ENCODE measurements at regions not wholly inside any gene's neighbourhood (a gene's known extent, or its start where the extent isn't known, plus 50 kb on each side); places are given as distances from the start of the nearest gene placed in this dataset.

GRCh38 chr19:32082028-32082427 lies 263.4 kb upstream of the ZNF507 start:
- Histone ChIP-seq H2BK5ac (ENCODE audit: low read depth, low read length, poor library complexity, severe bottlenecking) (no peak overlapping the region), H3K56ac (ENCODE audit: extremely low read depth, insufficient read depth, low read length) (no peak overlapping the region), H3K4me2 (ENCODE audit: low read depth, low read length) (no peak overlapping the region), H3K14ac (replicated peaks; ENCODE audit: low read depth, low read length) (no peak overlapping the region), H2AK5ac (ENCODE audit: low read depth, low read length) (no peak overlapping the region), H3K9me3 (ENCODE audit: control insufficient read depth, insufficient read depth, low read length) (peaks cover 17% of the 10 kb centered on the region; the same call in 1 of the 2 replicates), H3K4ac (ENCODE audit: low read depth, low read length) (no peak overlapping the region), H2BK20ac (ENCODE audit: low read depth, low read length) (no peak overlapping the region), H3K9me1 (ENCODE audit: insufficient read depth, low read length) (no peaks in the 10 kb centered on the region), H3K36me3 (ENCODE audit: control insufficient read depth, insufficient read depth, low read length) (no peaks in the 10 kb centered on the region), H3K18ac (ENCODE audit: low read depth, low read length) (no peak overlapping the region), H2AK9ac (replicated peaks; ENCODE audit: low read depth, low read length, poor library complexity) (no peak overlapping the region), H4K8ac (ENCODE audit: low read depth in 2 of 2, low read length in 2 of 2) (no peak overlapping the region), H3K79me1 (ENCODE audit: low read depth in 1 of 2, low read length in 2 of 2) (no peaks in the 10 kb centered on the region), H3K23ac (ENCODE audit: low read depth, low read length) (no peak overlapping the region), H4K20me1 (ENCODE audit: insufficient read depth, low read length) (no peaks in the 10 kb centered on the region), H4K91ac (ENCODE audit: insufficient read depth, low read depth, low read length) (no peak overlapping the region), H3K9ac (ENCODE audit: low read depth, low read length) (no peak overlapping the region), H2BK120ac (ENCODE audit: low read depth, low read length) (no peak overlapping the region), H3K27me3 (ENCODE audit: control insufficient read depth, insufficient read depth, low read length) (no peaks in the 10 kb centered on the region), H4K5ac (ENCODE audit: low read depth, low read length) (no peak overlapping the region), H2BK15ac (ENCODE audit: low read depth, low read length) (no peak overlapping the region), H3K27ac (ENCODE audit: insufficient read depth, low read length) (no peak overlapping the region), H3K4me1 (ENCODE audit: control insufficient read depth, insufficient read depth, low read length) (no peaks in the 10 kb centered on the region), H2AFZ (replicated peaks; ENCODE audit: low read length, poor library complexity) (no peak overlapping the region), H3K4me3 (ENCODE audit: insufficient read depth, low read depth, low read length) (no peak overlapping the region)
- ATAC-seq (ENCODE audit: low read depth): no peak
- no peak for TF ChIP-seq RAD21 (IDR thresholded peaks at IDR 0.05; ENCODE audit: low read length)
- TF ChIP-seq RCOR1 (IDR thresholded peaks at IDR 0.05; ENCODE audit: insufficient replicate concordance, low read length): no peak
- no peak for TF ChIP-seq MAFK (IDR thresholded peaks at IDR 0.05; ENCODE audit: low read depth, low read length)
- no peak for TF ChIP-seq CTCF (conservative IDR thresholded peaks at IDR 0.05; ENCODE audit: low read depth, low read length)
- no peak for TF ChIP-seq SMC3 (IDR thresholded peaks at IDR 0.05; ENCODE audit: low read depth, low read length)
- no peak for TF ChIP-seq BHLHE40 (IDR thresholded peaks at IDR 0.05; ENCODE audit: low read depth, low read length)
- no peak for TF ChIP-seq CEBPB (IDR thresholded peaks at IDR 0.05; ENCODE audit: low read depth, low read length)
- TF ChIP-seq, protein P1, sequence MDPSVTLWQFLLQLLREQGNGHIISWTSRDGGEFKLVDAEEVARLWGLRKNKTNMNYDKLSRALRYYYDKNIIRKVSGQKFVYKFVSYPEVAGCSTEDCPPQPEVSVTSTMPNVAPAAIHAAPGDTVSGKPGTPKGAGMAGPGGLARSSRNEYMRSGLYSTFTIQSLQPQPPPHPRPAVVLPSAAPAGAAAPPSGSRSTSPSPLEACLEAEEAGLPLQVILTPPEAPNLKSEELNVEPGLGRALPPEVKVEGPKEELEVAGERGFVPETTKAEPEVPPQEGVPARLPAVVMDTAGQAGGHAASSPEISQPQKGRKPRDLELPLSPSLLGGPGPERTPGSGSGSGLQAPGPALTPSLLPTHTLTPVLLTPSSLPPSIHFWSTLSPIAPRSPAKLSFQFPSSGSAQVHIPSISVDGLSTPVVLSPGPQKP (IDR thresholded peaks at IDR 0.05; ENCODE audit: borderline replicate concordance, low read depth, low read length): no peak
- no peak for TF ChIP-seq MXI1 (IDR thresholded peaks at IDR 0.05; ENCODE audit: borderline replicate concordance, low read depth, low read length)
- TF ChIP-seq RFX5 (IDR thresholded peaks at IDR 0.05; ENCODE audit: low read depth, low read length): no peak
- TF ChIP-seq USF2 (IDR thresholded peaks at IDR 0.05; ENCODE audit: low read depth, low read length): no peak
- no peak for TF ChIP-seq NFE2L2 (IDR thresholded peaks at IDR 0.05; ENCODE audit: low read depth, low read length)
- no peak for TF ChIP-seq MAZ (IDR thresholded peaks at IDR 0.05; ENCODE audit: borderline replicate concordance, low read depth, low read length)
- no peak for TF ChIP-seq CHD1 (IDR thresholded peaks at IDR 0.05; ENCODE audit: low read depth, low read length)
- TF ChIP-seq POLR2A (IDR thresholded peaks at IDR 0.05; ENCODE audit: low read depth, low read length): no peak
- TF ChIP-seq FOS (IDR thresholded peaks at IDR 0.05; ENCODE audit: low read depth, low read length): no peak
- 60% methylated on average over 4 of the region's 9 CpGs; no CpG with 5 or more reads in 1 of the 2 experiments for WGBS, 2 experiments (ENCODE audit: extremely low coverage in 2 of 2, insufficient read length in 1 of 2)
- dilution Hi-C loops (cut with HindIII; ENCODE audit: low sequenced_read_pairs, unreplicated experiment) (no loop called here), in situ Hi-C loops (cut with MboI; ENCODE audit: low sequenced_read_pairs) (no loop called here), intact Hi-C loops (cut with micrococcal nuclease) (no loop called here)
- no peak for DNase-seq
- no TSS peak for BruUV-seq (replicated peaks)
- ChIA-PET CTCF (no interaction called here), POLR2A (ENCODE audit: unreplicated experiment) (no interaction called here)

Measured in IMR-90 (cell line).